ENCODE measurements at regions not wholly inside any gene's neighbourhood (a gene's known extent, or its start where the extent isn't known, plus 50 kb on each side); places are given as distances from the start of the nearest gene placed in this dataset.

DNA sequence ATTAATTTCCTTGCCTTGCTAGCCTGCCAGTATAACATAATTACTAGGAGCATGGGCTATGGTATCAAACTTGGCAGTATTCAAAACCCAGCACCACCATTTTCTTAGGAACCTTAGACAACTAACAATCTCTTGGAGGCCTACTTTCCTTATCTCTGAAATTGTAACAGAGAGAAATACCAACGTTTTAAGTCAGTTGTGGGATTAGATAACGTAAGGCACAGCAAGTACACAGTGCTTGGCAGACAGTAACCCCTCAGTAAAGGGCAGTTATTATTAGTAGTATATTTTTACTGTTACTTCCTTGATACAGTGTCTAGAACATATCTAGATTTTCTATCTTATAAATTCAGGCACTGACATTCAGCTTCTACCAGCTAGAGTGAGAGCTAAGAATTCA, 309.6 kb downstream of the ACTL7B start:
- no peak for DNase-seq

GRCh38 chr9:108545436-108545835, 310.4 kb downstream of the ACTL7B start:
- DNase-seq: no peak

DNA sequence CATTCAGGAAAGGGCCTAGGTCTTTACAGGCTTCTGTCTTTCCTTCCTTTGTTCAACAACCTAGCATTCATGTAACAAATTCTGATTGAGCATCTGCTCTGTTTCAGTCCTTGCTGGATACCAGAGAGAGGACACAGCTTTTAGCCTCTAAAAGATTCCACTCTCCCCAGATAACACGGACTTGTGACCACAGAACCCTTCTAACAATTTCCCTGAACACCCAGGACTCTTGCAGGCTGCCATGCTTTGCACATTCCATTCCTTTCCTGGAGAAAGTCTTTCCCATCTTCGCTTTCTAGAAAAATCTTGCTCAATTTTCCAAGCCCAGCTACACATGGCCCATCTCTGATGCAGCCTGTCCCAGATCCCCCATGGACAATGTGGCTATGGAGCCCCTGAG, 310.9 kb downstream of the ACTL7B start:
- DNase-seq: no peak

DNA sequence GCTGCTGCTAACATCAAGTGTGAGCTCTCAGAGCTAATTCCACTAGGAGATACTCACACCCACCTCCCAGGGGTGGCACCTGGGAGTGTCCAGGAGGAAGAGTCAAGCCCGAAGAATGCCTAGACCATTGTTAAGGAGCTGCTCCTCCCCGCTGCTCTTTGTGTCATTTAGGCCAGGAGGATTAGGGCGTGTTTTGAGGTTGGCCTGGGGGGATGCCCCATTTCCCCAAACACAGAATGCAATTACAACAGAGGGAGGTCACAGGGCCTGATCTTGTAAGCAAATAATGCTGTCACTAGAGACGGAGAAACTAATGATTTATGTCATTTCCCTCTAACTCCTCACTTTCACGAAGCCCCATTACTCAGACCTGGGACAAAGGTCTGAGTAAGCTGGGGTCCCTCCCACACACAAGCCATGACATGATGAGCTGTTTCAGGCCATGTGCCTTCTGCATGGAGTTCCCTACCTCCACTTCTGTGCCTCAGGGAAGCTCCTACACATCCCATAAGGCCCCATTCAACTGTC, 312.5 kb downstream of the ACTL7B start:
- DNase-seq: no peak

GRCh38 chr9:108537756-108538155, 318.0 kb downstream of the ACTL7B start:
- no peak for DNase-seq

DNA sequence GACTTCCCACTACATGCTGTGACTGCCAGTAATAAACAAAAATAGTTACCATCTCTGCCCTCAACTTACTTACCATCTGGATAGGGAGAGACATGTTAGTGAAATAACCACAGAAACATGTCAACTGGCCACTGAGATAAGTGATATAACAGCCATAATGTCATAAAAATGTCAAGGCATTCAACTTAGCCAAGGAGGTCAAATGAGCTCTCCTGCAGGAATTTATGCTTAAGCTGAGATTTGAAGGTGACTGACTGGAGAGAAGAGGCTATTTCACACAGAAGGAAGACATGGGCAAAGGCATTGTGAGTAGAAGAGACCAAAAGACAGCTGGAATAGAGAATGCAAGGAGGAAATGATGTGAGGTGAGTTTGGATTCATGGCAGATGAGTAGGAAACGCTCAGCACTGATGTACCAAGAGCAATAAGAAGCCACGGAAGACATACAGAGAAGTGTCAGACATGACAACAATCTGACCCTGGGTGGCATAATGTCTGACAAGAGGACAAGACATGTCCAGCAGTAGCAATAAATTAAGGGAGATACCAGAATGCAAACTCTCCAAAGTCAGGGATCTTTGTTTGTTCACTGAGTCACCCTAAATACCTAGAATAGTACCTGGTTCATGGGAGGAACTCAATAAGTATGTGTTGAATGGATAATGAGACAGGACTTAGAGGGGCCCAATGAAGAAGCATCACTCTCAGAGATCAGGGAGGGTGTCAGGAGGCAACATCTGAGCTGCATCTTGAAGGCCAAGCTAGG, 318.8 kb downstream of the ACTL7B start:
- no peak for DNase-seq

DNA sequence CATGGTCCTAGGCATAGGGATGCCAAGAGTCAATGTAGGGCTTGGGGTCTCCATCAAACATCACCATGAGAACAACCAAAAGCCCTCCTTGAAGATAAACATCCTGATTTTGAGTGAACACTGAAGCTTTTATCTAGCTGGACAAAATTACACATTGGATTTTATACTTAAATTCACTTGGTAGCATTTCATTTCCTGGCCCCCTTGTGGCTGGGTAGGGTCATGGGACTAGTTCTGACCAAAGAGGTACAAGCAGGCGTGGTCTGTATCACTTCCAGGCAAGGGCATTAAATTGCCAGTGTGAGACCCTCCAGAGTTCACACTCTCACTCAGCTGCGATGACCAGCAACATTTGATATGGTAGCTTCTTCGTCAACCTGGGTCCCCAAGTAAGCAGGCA, 320.3 kb downstream of the ACTL7B start:
- no peak for DNase-seq

GRCh38 chr9:108534741-108535140, 321.0 kb downstream of the ACTL7B start:
- no peak for DNase-seq

GRCh38 chr9:108530141-108530540, 325.6 kb downstream of the ACTL7B start:
- no peak for DNase-seq

DNA sequence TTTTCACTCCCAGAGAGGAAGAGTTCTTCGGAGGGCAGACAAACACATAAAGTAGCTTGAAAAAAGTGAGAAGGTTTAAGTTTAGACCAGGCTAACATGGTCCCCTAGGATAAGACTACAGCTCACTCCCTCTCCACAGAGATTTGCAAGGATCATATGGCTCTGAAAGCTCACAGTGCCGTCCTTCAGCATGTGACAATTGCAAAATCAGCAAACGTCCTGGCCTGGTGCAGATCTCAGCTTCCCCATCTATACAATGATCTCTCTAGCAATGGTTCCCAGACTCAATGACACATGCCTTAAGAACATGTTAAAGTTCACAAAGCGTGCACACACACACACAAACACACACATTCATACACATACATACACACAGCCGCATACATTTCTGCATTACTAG, 327.6 kb downstream of the ACTL7B start:
- DNase-seq: no peak

DNA sequence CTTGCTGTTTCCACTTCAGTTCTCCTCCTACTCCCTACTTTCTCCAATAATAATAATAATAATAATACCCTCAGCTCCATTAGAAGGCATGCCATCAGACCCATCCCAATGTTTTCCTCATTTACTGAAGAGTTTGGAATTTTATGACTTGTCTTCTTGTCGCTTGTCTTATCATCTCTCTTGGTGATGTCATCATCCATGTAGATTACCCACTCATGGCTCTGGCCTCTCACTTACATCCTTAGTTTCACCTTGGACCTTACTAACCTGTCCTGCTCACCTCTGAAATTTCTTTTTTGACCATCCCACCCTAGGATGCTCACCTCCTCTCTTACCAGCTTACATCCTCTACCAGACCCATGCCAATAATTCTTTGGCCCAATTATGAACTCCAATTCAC, 329.3 kb downstream of the ACTL7B start:
- no peak for DNase-seq

- DNase-seq: no peak
These were observed 330.6 kb downstream of the ACTL7B start for GRCh38 chr9:108525186-108525585.

DNA sequence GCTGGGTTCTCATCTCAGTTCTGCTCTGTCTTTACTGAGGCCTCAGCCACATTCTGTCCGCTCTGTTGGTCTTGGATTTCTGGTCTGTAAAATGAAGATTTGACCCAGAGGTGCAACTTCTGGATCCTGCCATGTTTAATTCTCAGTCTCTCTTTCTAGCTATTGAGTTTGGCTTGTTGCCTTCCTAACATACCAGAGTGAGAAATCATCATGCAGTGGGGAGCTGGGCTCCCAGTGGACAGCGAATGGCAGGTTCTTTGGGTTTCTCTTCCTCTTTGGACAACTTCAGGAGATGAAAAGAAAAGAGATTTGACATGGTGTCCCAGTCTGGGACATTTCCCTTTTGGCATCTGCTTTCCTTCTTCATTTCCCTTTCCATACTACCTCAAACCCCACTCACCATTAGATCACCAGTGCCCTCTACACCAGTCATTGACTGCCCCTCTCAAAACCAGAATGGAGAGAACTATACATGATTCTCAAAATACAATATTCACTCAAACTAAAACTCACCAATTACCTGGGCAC, 334.7 kb downstream of the ACTL7B start:
- DNase-seq: no peak

GRCh38 chr9:108519437-108519836, 336.3 kb downstream of the ACTL7B start:
- DNase-seq: no peak

GRCh38 chr9:108517651-108518365, 338.0 kb downstream of the ACTL7B start:
- DNase-seq: no peak

DNA sequence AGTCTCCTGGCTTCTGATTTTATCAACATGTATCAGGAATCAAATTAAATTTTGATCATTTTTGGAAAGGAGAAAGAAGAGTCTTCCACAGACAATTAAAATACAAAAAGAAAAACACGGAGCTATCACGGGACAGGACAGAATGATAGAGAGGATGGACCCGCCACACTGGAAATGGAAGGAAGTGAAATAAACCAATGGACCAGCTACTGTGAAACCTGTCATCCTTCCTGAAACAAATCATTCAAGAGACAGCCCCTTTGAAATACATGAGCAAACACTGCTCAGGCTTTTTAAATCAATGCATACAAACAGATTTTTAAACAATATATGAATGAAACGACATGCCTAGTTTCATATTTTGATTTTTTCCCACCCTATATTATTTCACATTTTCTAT, 339.4 kb downstream of the ACTL7B start:
- DNase-seq: no peak

DNA sequence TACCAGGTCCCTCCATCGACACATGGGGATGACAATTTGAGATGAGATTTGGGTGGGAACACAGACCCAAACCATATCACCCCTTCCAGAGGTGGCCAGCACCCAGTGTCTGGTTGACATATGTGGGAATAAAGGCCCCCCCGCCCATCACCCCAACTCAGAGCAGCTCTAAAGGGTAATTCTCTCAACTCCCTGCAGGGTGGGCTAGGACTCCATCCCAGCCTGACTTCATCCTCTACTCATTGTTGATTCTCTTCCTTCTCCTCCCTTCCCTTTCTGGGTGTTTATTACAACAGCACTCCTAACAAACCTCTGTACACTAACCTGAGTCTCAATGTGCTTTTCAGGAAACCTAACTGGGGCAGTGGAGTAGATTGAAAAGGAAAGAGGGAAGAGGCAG, 339.9 kb downstream of the ACTL7B start:
- no peak for DNase-seq

DNA sequence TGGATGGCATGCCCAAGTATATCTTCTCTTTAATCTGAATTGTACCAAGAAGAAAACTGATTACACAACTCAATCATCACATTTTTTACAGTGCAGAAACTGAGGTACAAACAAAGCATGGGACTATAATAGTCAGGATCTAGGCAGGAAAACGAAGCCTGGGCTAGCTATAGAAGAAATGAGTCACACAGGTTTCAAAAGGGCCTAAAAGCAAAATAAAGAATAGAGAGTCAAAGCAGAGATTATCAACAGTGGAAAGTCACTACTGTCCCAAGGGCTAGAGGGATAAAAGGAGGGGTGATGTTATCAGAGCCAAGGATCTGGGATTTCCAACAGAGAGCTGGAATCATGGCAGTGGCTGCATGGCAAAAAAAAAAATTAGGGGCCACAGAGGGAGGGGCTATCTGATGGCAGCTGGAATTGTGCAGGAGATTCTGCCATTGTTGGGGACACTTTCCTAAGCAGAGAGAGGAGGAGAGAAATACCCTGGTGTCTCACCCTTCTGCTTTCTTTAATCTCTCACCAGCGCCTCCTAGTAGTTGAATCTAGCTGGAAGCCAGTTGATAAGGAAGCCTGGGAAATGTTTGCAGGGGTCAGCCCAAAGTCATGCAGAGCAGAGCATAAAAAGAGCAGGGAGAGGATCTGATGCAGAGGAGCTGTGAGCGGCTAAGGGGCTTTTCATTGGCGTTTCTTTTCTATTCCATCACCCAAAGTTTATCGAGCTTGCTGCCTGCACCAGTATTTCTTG, 343.2 kb downstream of the ACTL7B start:
- no peak for DNase-seq

DNA sequence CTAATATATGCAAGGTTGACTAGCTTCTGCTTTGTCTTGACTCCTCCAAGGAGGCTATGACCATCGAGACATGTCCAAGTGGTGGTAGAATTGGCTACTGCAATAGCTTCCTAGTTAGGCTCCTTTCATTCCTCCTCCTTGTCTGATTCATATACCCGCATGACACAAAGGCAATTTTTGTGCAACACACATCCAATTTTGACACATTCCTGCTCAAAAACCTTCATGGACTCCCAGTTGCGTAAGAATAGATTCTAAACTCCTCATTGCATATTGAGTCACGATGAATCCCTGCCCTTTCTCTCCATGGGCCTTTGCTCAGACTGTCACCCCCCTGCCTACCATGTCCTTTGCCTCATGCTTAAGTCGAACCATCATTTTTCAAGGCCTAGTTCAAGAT, 344.5 kb downstream of the ACTL7B start:
- DNase-seq: no peak

- no peak for DNase-seq
These were observed 358.9 kb downstream of the ACTL7B start for GRCh38 chr9:108496846-108497245.

DNA sequence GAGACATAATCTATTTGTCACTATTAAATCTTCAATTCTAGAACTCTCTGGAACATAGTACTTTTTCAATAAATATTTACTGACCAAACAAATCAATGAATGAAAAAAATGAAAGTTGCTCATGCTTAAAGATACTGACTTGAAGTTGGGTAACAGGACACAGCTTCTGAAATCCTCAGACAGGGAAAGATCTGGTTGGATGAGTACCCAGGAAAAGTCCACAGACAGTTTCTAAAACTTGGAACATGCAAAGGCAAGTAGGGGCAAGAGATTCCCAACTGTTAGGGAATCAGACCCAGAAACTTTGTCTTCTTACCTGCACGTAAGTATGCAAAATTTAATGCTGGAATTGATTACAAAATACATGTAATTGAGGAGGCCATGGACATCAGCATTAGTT, 366.2 kb downstream of the ACTL7B start:
- no peak for DNase-seq

GRCh38 chr9:108486831-108487230, 369.0 kb downstream of the ACTL7B start:
- DNase-seq: no peak

DNA sequence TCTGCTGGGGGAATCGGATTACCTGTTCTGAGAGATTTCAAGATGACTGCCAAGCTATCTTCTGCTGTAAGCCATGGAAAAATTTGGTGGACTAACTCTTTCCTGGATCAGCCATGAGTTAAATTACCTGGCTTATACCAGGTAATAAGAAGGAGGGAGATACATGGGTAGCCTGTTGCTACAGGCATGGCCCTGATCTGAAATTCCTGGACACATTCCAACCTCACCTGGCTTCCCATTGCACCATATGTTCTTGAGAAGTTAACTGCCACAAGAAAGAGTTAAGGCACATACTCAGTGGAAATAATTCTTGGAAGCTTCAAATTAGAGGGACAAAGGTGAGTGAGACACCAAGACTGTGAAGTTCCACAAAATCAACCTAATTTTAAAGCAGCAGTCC, 371.3 kb downstream of the ACTL7B start:
- no peak for DNase-seq
